Heart left ventricle (tissue), 13 donors: ENCODE measurements at regions not wholly inside any gene's neighbourhood (a gene's known extent, or its start where the extent isn't known, plus 50 kb on each side); places are given as distances from the start of the nearest gene placed in this dataset.

Experiments used
- POLR2A ChIP-seq, 2 donors: fragments of 450-650 bp; IDR thresholded peaks; one replicate each; pipeline ENCODE4 v1.6.1; 2017; ENCODE audit warnings: antibody characterized with exemption in 2 of 2, mild to moderate bottlenecking in 2 of 2, moderate library complexity in 2 of 2
- TF ChIP-seq, protein P1 (sequence below), 12 donors: fragments of 200-600 bp; sonication (generic) in 4 of 12; IDR thresholded peaks; one replicate each; pipeline versions ENCODE4 v1.5.0 to v1.8.0; 2018 to 2022; ENCODE audit warnings: antibody characterized with exemption in 12 of 12, mild to moderate bottlenecking in 5 of 12
- donor health status: ischemic (EF 13 %, LVEDD 7.1; RV severe dilation, severe dysfunction).
- donor health status: DM: no; HTN: yes; CAD: no.
- donor health status: DM: no; HTN: no; CAD: no.
- donor health status: ischemic (EF 25% LVEDD 6.9; RV normal size, moderate dysfunction).
- donor health status: ischemic (EF 25% LVEDD 5.7; RV mildly dilated, moderate dysfunction).
- donor health status: ischemic (EF 35%, LVEDD 5.7; RV mildly dilated, moderate dysfunction).
- donor health status: nonischemic (EF 11% LVEDD 7.7; RV severe dilation, severe dysfunction).
- donor health status: DM: yes; HTN: yes; CAD: no.
- donor health status: PGD.
- donor health status: ischemic (EF 29% LVEDD 5.4; RV normal size, mild dysfunction).
- donor health status: nonischemic (EF 23%, LVEDD 6.1; RV moderate dilation, normal function).

DNA sequence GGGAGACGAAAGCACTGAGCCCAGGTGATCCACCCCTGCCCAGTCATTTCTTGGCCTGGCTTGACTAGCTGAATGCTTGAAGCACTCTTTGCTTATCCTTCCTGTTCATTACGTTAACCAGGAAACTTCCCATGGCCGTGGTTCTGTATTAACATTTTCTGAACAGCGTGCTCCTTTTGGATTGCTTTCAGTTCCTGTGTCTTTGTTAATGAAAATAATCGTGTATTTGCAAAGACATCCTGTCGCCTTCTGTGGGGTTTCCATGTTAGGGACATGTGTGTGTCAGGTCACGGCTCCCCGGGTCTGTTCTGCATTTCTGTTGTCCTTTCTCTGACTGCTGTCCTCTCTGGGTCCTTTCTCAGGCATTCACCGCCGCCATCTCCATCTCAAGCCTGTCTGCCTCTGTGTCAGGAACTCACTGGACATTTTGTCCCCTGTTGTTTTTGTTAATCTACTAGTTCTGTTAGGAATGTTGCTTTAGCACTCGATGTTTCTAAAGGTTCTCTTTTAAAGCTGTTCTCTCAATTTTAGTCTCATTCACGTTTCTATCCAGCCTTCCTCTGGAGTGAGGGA lies 434.1 kb upstream of the HS6ST1 start:
- TF ChIP-seq, protein P1, sequence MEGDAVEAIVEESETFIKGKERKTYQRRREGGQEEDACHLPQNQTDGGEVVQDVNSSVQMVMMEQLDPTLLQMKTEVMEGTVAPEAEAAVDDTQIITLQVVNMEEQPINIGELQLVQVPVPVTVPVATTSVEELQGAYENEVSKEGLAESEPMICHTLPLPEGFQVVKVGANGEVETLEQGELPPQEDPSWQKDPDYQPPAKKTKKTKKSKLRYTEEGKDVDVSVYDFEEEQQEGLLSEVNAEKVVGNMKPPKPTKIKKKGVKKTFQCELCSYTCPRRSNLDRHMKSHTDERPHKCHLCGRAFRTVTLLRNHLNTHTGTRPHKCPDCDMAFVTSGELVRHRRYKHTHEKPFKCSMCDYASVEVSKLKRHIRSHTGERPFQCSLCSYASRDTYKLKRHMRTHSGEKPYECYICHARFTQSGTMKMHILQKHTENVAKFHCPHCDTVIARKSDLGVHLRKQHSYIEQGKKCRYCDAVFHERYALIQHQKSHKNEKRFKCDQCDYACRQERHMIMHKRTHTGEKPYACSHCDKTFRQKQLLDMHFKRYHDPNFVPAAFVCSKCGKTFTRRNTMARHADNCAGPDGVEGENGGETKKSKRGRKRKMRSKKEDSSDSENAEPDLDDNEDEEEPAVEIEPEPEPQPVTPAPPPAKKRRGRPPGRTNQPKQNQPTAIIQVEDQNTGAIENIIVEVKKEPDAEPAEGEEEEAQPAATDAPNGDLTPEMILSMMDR (IDR thresholded peaks at IDR 0.05) = no peak
- TF ChIP-seq POLR2A (IDR thresholded peaks at IDR 0.05) = no peak
